ENCODE measurements at regions not wholly inside any gene's neighbourhood (a gene's known extent, or its start where the extent isn't known, plus 50 kb on each side); places are given as distances from the start of the nearest gene placed in this dataset.

- no peak for DNase-seq
Measured at GRCh38 chr10:3294919-3295581, 122.5 kb upstream of the PITRM1 start.

GRCh38 chr10:3293581-3294431 is 121.2 kb upstream of the PITRM1 start:
- peak; percentile 11 for DNase-seq

- DNase-seq: peak; percentile 89
Measured at GRCh38 chr10:3292636-3293035, 120.1 kb upstream of the PITRM1 start.

GRCh38 chr10:3290550-3290949 is 118.0 kb upstream of the PITRM1 start:
- no peak for DNase-seq

GRCh38 chr10:3287572-3288445 is 115.2 kb upstream of the PITRM1 start:
- no peak for DNase-seq

- DNase-seq: no peak
Measured at GRCh38 chr10:3282674-3283017, 110.1 kb upstream of the PITRM1 start.

- no peak for DNase-seq
Measured at GRCh38 chr10:3281941-3282673, 109.5 kb upstream of the PITRM1 start.

GRCh38 chr10:3278771-3279170 is 106.2 kb upstream of the PITRM1 start:
- no peak for DNase-seq

GRCh38 chr10:3277566-3277965 is 105.0 kb upstream of the PITRM1 start:
- DNase-seq: no peak

GRCh38 chr10:3274414-3274813 is 101.8 kb upstream of the PITRM1 start:
- no peak for DNase-seq

GRCh38 chr10:3273966-3274365 is 101.4 kb upstream of the PITRM1 start:
- DNase-seq: no peak

GRCh38 chr10:3272300-3272699 is 99.7 kb upstream of the PITRM1 start:
- DNase-seq: no peak

- no peak for DNase-seq
Measured at GRCh38 chr10:3271354-3272115, 99.0 kb upstream of the PITRM1 start.

- no peak for DNase-seq
Measured at GRCh38 chr10:3270577-3271316, 98.2 kb upstream of the PITRM1 start.

- DNase-seq: no peak
Measured at GRCh38 chr10:3268025-3268424, 95.4 kb upstream of the PITRM1 start.

- no peak for DNase-seq
Measured at GRCh38 chr10:3265088-3265487, 92.5 kb upstream of the PITRM1 start.

GRCh38 chr10:3264161-3264761 is 91.7 kb upstream of the PITRM1 start:
- DNase-seq: no peak

- no peak for DNase-seq
Measured at GRCh38 chr10:3263747-3264146, 91.2 kb upstream of the PITRM1 start.

- DNase-seq: no peak
Measured at GRCh38 chr10:3263082-3263481, 90.5 kb upstream of the PITRM1 start.

GRCh38 chr10:3261921-3262320 is 89.3 kb upstream of the PITRM1 start:
- DNase-seq: no peak
